ENCODE measurements at regions not wholly inside any gene's neighbourhood (a gene's known extent, or its start where the extent isn't known, plus 50 kb on each side); places are given as distances from the start of the nearest gene placed in this dataset.
A peak's percentile ranks its signal among the peaks of the same experiment; 100 is the strongest.

DNA sequence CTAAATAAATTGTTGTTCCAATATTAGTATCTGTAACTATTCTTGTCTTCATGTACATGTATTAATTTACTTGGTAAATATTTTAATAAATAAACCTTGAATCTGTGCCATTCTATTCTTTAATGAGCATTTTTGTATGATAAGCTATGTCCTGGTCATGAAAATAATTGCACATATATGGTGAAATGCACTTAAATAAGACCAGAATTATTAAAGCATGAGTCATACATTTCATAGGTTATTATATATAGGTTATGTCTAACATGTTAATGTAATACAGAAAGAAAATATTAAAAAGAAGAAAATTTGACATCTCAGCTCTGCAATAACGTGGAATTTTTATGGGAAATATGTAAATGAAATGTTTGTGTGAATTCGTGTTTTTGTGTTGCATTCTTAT, 1168.1 kb downstream of the TAF11L14 start:
- ChIA-PET CTCF (ENCODE audit: low intra/inter-chr PET ratio) (no interaction called here), POLR2A (no interaction called here)
- intact Hi-C loops (cut with micrococcal nuclease), result no loop called here
- BruUV-seq (replicated peaks), result no TSS peak
- whole genome bisulfite sequencing (ENCODE audit: insufficient coverage, low coverage, missing lambda C conversion rate), result 15% methylated on average over 2 of the region's 2 CpGs
- no peak for TF ChIP-seq TFAM (CRISPR knock-in tag; conservative IDR thresholded peaks at IDR 0.05)
- TF ChIP-seq, protein P1, sequence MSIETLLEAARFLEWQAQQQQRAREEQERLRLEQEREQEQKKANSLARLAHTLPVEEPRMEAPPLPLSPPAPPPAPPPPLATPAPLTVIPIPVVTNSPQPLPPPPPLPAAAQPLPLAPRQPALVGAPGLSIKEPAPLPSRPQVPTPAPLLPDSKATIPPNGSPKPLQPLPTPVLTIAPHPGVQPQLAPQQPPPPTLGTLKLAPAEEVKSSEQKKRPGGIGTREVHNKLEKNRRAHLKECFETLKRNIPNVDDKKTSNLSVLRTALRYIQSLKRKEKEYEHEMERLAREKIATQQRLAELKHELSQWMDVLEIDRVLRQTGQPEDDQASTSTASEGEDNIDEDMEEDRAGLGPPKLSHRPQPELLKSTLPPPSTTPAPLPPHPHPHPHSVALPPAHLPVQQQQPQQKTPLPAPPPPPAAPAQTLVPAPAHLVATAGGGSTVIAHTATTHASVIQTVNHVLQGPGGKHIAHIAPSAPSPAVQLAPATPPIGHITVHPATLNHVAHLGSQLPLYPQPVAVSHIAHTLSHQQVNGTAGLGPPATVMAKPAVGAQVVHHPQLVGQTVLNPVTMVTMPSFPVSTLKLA (conservative IDR thresholded peaks at IDR 0.05), result no peak
- TF ChIP-seq, protein P2, sequence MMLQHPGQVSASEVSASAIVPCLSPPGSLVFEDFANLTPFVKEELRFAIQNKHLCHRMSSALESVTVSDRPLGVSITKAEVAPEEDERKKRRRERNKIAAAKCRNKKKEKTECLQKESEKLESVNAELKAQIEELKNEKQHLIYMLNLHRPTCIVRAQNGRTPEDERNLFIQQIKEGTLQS (IDR thresholded peaks at IDR 0.05), result peak; percentile 30
- TF ChIP-seq, protein P2 (CRISPR knock-in tag; conservative IDR thresholded peaks at IDR 0.05), result no peak
- no peak overlapping the region for H3K4me3 ChIP-seq
- no peak for FAIRE-seq
- H3K4me2 ChIP-seq (ENCODE audit: insufficient read depth, low read length), result no peak overlapping the region
- no peaks in the 10 kb centered on the region for H3K79me2 ChIP-seq (ENCODE audit: control insufficient read depth, insufficient read depth, low read length)
- H3K27ac ChIP-seq (ENCODE audit: extremely low read depth, low read depth, low read length), result no peak overlapping the region
- no peak for ATAC-seq
- no peaks in the 10 kb centered on the region for H3K9me3 ChIP-seq (replicated peaks; ENCODE audit: control insufficient read depth, insufficient read depth, low read depth, low read length)
- no peaks in the 10 kb centered on the region for H4K20me1 ChIP-seq (replicated peaks; ENCODE audit: control insufficient read depth, insufficient read depth, low read length)
- in situ Hi-C loops (cut with MboI), result no loop called here
- H3K36me3 ChIP-seq (ENCODE audit: control insufficient read depth, insufficient read depth, low read length), result no peaks in the 10 kb centered on the region
- no peak overlapping the region for H3K9ac ChIP-seq (ENCODE audit: insufficient read depth in 1 of 2, low read depth in 2 of 2, low read length in 2 of 2)
- no peaks in the 10 kb centered on the region for H3K4me1 ChIP-seq (replicated peaks in 1 of 2; ENCODE audit: control insufficient read depth in 2 of 2, insufficient read depth in 2 of 2, low read length in 2 of 2)
- H2AFZ ChIP-seq (ENCODE audit: low read depth, low read length), result no peak overlapping the region
- H3K27me3 ChIP-seq (ENCODE audit: control insufficient read depth in 2 of 2, insufficient read depth in 2 of 2, low read length in 2 of 2), result no peaks in the 10 kb centered on the region
- no peak for DNase-seq (ENCODE audit: extremely low read depth in 1 of 4, low spot score in 3 of 4)
- H3K9me1 ChIP-seq (ENCODE audit: control insufficient read depth, insufficient read depth, low read length), result no peaks in the 10 kb centered on the region
